ENCODE measurements at regions not wholly inside any gene's neighbourhood (a gene's known extent, or its start where the extent isn't known, plus 50 kb on each side); places are given as distances from the start of the nearest gene placed in this dataset.

- no peaks in the 10 kb centered on the region for H3K9me3 ChIP-seq
- H3K4me3 ChIP-seq, result no peak overlapping the region
- TF ChIP-seq POLR2AphosphoS5 (IDR thresholded peaks at IDR 0.05) (no peak), POLR2A (IDR thresholded peaks at IDR 0.05) (no peak), CTCF (IDR thresholded peaks at IDR 0.05) (no peak)
- no peaks in the 10 kb centered on the region for H3K4me1 ChIP-seq
- no peaks in the 10 kb centered on the region for H3K36me3 ChIP-seq
- intact Hi-C loops (cut with DNase I; ENCODE audit: low total_unique reads), result no loop called here
- no peak overlapping the region for H3K27ac ChIP-seq
- no peaks in the 10 kb centered on the region for H3K27me3 ChIP-seq
- DNase-seq (ENCODE audit: low spot score in 2 of 2), result no peak
Observed at GRCh38 chr18:41216341-41217003, 738.6 kb upstream of the PIK3C3 start.

- H3K27ac ChIP-seq, result no peak overlapping the region
- TF ChIP-seq POLR2A (IDR thresholded peaks at IDR 0.05) (no peak), CTCF (IDR thresholded peaks at IDR 0.05) (no peak), POLR2AphosphoS5 (IDR thresholded peaks at IDR 0.05) (no peak)
- intact Hi-C loops (cut with DNase I; ENCODE audit: low total_unique reads), result no loop called here
- H3K4me1 ChIP-seq, result no peaks in the 10 kb centered on the region
- no peaks in the 10 kb centered on the region for H3K27me3 ChIP-seq
- no peaks in the 10 kb centered on the region for H3K36me3 ChIP-seq
- no peak overlapping the region for H3K4me3 ChIP-seq
- no peak for DNase-seq (ENCODE audit: low spot score in 2 of 2)
- H3K9me3 ChIP-seq, result no peaks in the 10 kb centered on the region
Observed at GRCh38 chr18:41207706-41208105, 747.3 kb upstream of the PIK3C3 start.

- Histone ChIP-seq H3K36me3 (no peaks in the 10 kb centered on the region), H3K9me3 (no peaks in the 10 kb centered on the region), H3K4me3 (no peak overlapping the region), H3K4me1 (no peaks in the 10 kb centered on the region), H3K27ac (no peak overlapping the region), H3K27me3 (no peaks in the 10 kb centered on the region)
- intact Hi-C loops (cut with DNase I; ENCODE audit: low total_unique reads), result no loop called here
- TF ChIP-seq CTCF (IDR thresholded peaks at IDR 0.05) (no peak), POLR2AphosphoS5 (IDR thresholded peaks at IDR 0.05) (no peak), POLR2A (IDR thresholded peaks at IDR 0.05) (no peak)
- no peak for DNase-seq (ENCODE audit: low spot score in 2 of 2)
Observed at GRCh38 chr18:41206341-41206830, 748.6 kb upstream of the PIK3C3 start.

- H3K27ac ChIP-seq, result no peak overlapping the region
- H3K9me3 ChIP-seq, result peaks cover 0 to 5% of the 10 kb centered on the region in 2 donors
- no peaks in the 10 kb centered on the region for H3K4me1 ChIP-seq
- H3K36me3 ChIP-seq, result no peaks in the 10 kb centered on the region
- H3K27me3 ChIP-seq, result no peaks in the 10 kb centered on the region
- DNase-seq (ENCODE audit: low spot score in 2 of 2), result no peak
- H3K4me3 ChIP-seq, result no peak overlapping the region
- intact Hi-C loops (cut with DNase I; ENCODE audit: low total_unique reads), result no loop called here
- TF ChIP-seq POLR2A (IDR thresholded peaks at IDR 0.05), result no peak
- no peak for TF ChIP-seq POLR2AphosphoS5 (IDR thresholded peaks at IDR 0.05)
- no peak for TF ChIP-seq CTCF (IDR thresholded peaks at IDR 0.05)
Observed at GRCh38 chr18:41199212-41199611, 755.8 kb upstream of the PIK3C3 start.

- DNase-seq (ENCODE audit: low spot score in 2 of 2), result no peak
- H3K9me3 ChIP-seq, result peaks cover 0 to 6% of the 10 kb centered on the region in 2 donors
- no peaks in the 10 kb centered on the region for H3K36me3 ChIP-seq
- no peak overlapping the region for H3K27ac ChIP-seq
- no peaks in the 10 kb centered on the region for H3K4me1 ChIP-seq
- intact Hi-C loops (cut with DNase I; ENCODE audit: low total_unique reads), result no loop called here
- no peaks in the 10 kb centered on the region for H3K27me3 ChIP-seq
- TF ChIP-seq POLR2A (IDR thresholded peaks at IDR 0.05), result no peak
- no peak for TF ChIP-seq POLR2AphosphoS5 (IDR thresholded peaks at IDR 0.05)
- TF ChIP-seq CTCF (IDR thresholded peaks at IDR 0.05), result no peak
- H3K4me3 ChIP-seq, result no peak overlapping the region
Observed at GRCh38 chr18:41197967-41198366, 757.1 kb upstream of the PIK3C3 start.
